ENCODE measurements at regions not wholly inside any gene's neighbourhood (a gene's known extent, or its start where the extent isn't known, plus 50 kb on each side); places are given as distances from the start of the nearest gene placed in this dataset.

- no peak for DNase-seq (ENCODE audit: low spot score)
Measured at GRCh38 chr6:24987446-24988115, 51.8 kb upstream of the RIPOR2 start.

GRCh38 chr6:24988562-24988961 lies 52.8 kb upstream of the RIPOR2 start:
- DNase-seq (ENCODE audit: low spot score), result no peak

GRCh38 chr6:24990236-24990845 lies 54.6 kb upstream of the RIPOR2 start:
- DNase-seq (ENCODE audit: low spot score), result peak; percentile 3

GRCh38 chr6:24990944-24991809 lies 55.4 kb upstream of the RIPOR2 start:
- no peak for DNase-seq (ENCODE audit: low spot score)

GRCh38 chr6:24991810-24992467 lies 56.2 kb upstream of the RIPOR2 start:
- DNase-seq (ENCODE audit: low spot score), result peak; percentile 44

GRCh38 chr6:24994812-24995211 lies 59.1 kb upstream of the RIPOR2 start:
- DNase-seq (ENCODE audit: low spot score), result no peak

- DNase-seq (ENCODE audit: low spot score), result no peak
Measured at GRCh38 chr6:24995270-24995669, 59.5 kb upstream of the RIPOR2 start.

- DNase-seq (ENCODE audit: low spot score), result no peak
Measured at GRCh38 chr6:24996269-24996836, 60.6 kb upstream of the RIPOR2 start.

GRCh38 chr6:24997231-24997630 lies 61.5 kb upstream of the RIPOR2 start:
- no peak for DNase-seq (ENCODE audit: low spot score)

GRCh38 chr6:24997905-24998304 lies 62.1 kb upstream of the RIPOR2 start:
- DNase-seq (ENCODE audit: low spot score), result no peak

GRCh38 chr6:25002326-25003091 lies 66.7 kb upstream of the RIPOR2 start:
- no peak for DNase-seq (ENCODE audit: low spot score)

- DNase-seq (ENCODE audit: low spot score), result no peak
Measured at GRCh38 chr6:25004357-25004756, 68.6 kb upstream of the RIPOR2 start.

- no peak for DNase-seq (ENCODE audit: low spot score)
Measured at GRCh38 chr6:25005010-25005409, 69.2 kb upstream of the RIPOR2 start.

GRCh38 chr6:25006075-25006474 lies 70.3 kb upstream of the RIPOR2 start:
- no peak for DNase-seq (ENCODE audit: low spot score)

GRCh38 chr6:25006565-25007001 lies 70.8 kb upstream of the RIPOR2 start:
- no peak for DNase-seq (ENCODE audit: low spot score)

GRCh38 chr6:25007269-25007699 lies 71.5 kb upstream of the RIPOR2 start:
- no peak for DNase-seq (ENCODE audit: low spot score)

- no peak for DNase-seq (ENCODE audit: low spot score)
Measured at GRCh38 chr6:25008707-25009392, 73.1 kb upstream of the RIPOR2 start.

GRCh38 chr6:25009393-25009710 lies 73.6 kb upstream of the RIPOR2 start:
- no peak for DNase-seq (ENCODE audit: low spot score)

GRCh38 chr6:25010176-25010575 lies 74.4 kb upstream of the RIPOR2 start:
- DNase-seq (ENCODE audit: low spot score), result no peak

GRCh38 chr6:25010902-25011625 lies 75.3 kb upstream of the RIPOR2 start:
- no peak for DNase-seq (ENCODE audit: low spot score)

All from SW480 (cell line).